Right lung (tissue), 2 donors: ENCODE measurements at regions not wholly inside any gene's neighbourhood (a gene's known extent, or its start where the extent isn't known, plus 50 kb on each side); places are given as distances from the start of the nearest gene placed in this dataset.
A peak's percentile ranks its signal among the peaks of the same experiment; 100 is the strongest.

Experiments
- DNase-seq, 2 donors: peaks; one replicate each; pipeline ENCODE4 v3.0.0-alpha.2; 2013

DNA sequence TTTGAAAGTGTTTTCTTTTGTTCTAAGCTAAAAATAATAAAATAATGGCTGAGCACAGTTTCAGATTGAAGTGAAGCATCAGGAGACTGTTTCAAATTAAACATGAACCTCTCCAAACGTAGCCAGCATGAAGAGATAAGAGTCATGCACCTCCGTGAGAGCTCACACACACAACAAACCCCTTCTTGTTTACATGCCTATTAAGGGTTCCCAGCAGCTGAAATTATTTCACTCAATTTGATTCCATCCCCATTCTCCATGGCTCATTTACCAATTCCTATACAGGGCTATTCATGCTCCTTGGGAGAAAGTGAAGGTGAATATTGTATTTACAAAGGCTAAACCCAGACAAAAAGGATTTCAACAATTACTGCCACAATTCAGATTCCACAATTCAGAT lies 954.1 kb upstream of the INTU start:
- no peak for DNase-seq

DNA sequence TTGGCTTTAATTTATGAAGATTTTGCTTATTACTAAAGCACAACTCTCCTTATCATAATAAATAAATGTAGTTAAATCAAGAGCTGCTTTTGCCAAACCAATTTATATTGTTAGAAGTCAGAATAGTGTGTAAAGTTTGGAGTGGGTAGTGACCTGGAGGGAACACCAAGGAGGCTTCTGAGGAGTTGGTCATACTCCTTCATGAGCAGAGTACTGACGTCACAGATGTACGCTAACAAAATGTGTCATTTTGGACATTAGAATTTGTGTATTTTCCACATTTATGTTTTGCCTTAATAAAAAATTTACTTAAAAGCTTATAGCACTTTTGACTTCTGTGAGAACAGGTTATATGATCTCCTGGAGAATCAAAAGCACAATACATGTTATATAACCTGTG lies 953.5 kb upstream of the INTU start:
- DNase-seq, result no peak

- DNase-seq, result no peak
Measured at GRCh38 chr4:126682250-126682649, 950.5 kb upstream of the INTU start.

GRCh38 chr4:126686491-126686890 lies 946.3 kb upstream of the INTU start:
- DNase-seq, result no peak

GRCh38 chr4:126687655-126688358 lies 945.0 kb upstream of the INTU start:
- no peak for DNase-seq

- DNase-seq, result no peak
Measured at GRCh38 chr4:126691797-126692196, 941.0 kb upstream of the INTU start.

DNA sequence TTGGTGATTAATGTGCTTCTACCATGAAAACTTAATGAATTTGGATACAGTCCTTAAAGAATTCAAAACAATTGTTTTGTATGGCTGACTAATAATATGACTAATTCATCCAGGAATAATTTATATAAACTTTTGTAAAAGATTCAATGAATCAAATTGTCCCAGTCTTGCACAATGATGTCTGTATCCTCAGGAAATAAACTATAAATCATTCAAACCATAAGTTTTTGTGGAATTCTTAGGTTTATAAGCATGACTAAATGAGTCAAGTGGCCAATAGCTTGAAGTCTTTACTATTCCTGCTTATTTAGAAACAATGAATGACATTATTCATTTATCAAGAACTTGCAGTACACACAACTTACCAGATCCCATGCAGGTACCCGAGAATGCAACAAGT lies 935.0 kb upstream of the INTU start:
- DNase-seq, result no peak

- DNase-seq, result no peak
Measured at GRCh38 chr4:126698224-126698623, 934.5 kb upstream of the INTU start.

DNA sequence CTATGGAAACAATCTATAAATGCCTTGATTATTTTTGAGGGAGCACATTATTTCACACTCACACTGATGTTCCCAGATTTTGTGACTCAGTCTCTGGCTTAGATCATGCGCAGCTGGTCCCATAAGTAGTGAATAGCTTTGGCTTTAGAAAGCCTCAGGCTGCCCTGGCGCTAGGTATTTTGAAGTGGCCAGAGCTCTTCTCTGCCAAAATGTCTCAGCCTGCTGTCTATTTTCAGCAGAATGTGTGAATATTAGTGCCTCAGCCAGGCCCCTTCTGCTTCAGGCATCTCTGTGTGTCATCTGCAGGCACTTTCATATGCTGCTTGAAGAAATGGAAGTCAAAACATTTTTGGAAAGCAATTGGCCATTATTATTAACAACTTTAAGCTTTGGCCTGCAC lies 931.0 kb upstream of the INTU start:
- no peak for DNase-seq

DNA sequence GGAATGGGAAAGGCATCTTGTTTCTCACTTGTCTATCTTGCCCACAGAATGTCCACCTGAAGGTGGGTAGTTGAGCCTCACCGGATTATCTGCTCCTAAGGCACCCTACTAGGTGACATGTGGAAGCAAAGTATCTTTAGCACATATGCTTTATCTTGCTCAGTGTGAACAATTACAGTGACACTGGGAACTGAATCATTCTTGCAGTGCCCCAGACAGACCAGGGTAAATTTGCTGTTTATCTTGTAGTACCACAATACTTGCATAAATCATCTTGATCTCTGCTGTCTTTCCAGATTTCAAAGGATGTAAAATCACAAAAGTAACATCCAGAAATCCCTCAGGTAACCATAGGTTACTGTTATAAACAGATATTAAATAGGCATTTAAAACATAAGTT lies 930.0 kb upstream of the INTU start:
- no peak for DNase-seq

DNA sequence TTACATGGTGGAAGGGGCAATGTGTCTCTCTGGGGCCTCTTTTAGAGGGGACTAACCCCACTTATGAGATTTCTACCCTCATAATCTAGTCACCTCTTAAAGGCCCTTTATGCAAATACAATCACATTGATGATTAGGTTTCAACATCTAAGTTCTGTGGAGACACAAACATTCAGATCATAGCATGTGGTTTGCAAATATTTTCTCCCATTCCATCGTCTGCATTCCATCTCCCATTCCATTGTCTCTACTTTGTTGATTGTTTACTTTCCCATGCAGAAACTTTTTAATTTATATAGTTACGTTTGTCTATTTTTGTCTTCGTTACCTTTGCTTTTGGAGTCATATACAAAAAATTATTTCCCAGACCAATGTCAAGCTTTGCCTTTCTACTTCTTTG lies 927.5 kb upstream of the INTU start:
- DNase-seq, result no peak

GRCh38 chr4:126708716-126709115 lies 924.0 kb upstream of the INTU start:
- DNase-seq, result no peak

DNA sequence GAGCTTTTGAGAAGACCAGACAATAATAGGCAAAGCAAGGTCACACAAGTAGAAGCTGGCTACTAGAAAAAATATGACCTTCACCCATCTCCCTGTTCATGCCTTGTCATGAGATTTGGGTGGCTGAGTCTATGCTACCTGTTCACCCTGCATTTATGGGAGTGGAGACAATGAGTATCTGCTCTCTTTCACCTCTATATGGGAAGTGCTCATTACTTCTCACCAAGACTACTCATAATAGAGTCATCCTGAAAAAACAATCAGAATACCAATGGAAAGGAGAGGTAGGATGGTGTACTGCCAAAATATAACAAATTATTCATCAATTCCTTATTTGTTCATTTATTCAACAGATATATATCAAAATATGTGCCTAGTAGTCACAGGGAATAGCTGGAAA lies 921.8 kb upstream of the INTU start:
- DNase-seq, result no peak

DNA sequence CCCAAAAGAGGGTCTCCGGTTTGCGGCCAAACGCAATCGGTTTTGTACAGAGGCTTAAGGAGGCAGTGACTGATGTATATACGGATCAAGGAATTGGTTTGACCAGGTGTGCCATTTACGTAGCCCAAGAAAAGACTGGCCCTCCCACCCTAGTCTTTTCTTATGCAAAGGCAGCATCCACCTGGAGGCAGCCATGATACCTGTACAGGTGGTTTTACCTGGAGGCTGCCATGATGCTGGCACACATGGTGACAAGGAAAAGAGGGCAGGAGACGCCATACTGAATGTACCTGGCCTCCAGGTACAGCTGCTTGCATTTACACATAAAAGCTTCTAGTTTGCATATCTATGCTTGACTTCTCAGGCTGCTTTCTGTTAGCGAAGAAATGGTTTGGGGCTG lies 917.7 kb upstream of the INTU start:
- DNase-seq, result no peak

- no peak for DNase-seq
Measured at GRCh38 chr4:126715681-126716080, 917.1 kb upstream of the INTU start.

- peak; percentile 71 for DNase-seq
Measured at GRCh38 chr4:126718136-126718535, 914.6 kb upstream of the INTU start.

GRCh38 chr4:126719852-126720251 lies 912.9 kb upstream of the INTU start:
- DNase-seq, result no peak

DNA sequence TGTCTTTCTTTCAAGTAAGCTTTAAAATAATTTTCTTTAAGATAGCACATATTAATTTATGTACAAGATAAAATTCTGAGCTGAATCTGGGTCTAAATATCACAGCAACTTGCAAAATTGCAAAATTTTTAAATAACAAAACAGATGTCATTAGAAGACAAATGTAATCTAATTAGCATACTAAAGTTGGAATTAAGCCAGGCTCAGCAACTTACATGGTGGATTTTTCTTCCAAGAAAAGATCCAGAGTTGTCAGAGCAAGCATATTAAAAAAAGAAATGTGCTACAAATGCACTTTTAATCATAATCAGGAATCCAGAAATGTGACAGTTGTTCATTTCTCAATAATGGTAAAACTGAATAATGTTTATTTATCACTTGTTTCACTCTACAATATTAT lies 906.9 kb upstream of the INTU start:
- DNase-seq, result no peak

DNA sequence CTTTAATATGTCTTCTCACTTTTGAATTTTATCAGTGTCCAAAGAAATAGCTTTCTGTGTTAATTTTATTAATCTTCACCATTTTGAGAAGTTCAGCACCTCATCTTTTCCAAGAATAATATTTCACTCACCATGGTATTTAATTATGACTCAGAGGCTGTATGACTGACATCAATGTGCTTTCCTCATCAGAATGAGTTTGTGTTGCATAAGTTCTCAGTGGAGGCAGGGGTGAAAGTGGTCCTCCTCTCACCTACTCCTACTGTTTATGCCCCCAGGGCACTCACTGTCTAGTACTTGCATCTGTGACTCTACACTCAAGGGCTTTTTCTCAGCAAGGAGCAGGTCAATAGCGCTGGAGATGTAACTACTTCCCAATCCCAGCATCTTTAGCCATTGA lies 905.3 kb upstream of the INTU start:
- no peak for DNase-seq

DNA sequence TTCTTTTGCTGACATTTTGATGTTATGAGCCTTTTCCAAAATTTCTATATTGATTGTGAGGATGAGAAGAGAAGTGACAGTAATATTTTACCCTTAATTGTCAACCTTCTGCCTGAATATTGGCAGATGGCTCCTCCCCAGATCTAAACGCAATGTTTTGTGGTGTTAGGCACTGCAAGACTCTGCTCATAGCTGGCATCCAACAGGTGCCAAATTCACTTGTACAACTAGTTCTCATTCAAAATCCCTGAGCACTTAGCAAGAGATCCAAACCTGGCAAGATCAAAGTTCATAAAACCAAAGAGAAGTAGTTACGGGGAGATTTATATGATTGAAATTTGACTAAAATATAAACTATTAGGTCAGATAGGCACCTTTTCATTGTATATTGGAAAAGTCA lies 901.7 kb upstream of the INTU start:
- no peak for DNase-seq

- DNase-seq, result no peak
Measured at GRCh38 chr4:126733301-126733700, 899.5 kb upstream of the INTU start.

- DNase-seq, result no peak
Measured at GRCh38 chr4:126734465-126734864, 898.3 kb upstream of the INTU start.

DNA sequence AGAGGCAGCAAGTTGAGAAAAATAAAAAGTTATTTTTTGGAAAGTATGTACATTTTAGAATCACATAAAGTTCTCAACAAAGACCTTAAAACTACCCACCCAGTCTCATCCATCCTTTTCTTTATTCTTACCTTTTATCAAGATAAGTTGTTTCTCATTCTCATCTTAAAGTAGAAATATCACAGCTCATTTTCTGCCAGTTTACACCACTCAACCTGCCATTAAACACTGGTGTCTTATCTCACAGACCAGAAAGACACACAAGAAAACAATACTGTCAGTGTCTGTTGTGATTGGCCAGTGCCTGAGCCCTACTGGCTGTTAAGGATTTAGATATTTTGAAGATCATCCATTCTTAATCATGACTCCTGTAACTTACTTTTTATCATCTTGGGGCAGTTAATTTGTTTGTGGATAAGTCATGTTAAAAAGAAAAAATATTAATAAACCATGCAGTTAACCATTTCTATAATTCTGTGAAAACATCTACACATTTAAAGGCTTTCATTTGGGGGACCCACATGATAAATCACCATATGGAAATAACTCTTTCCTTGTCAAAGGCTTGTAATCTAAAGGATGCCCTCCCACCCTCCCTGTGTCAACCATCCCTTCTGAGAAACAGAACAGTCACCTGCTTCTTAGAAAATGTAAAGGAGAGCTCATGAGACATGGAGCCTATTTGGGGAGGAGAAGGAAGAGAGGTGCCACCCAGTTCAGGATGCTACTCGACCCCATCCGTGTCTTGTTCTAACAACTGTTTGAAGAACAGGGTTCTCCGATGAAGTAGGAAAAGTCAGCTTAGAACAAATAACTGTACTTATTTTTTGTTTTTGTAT lies 897.2 kb upstream of the INTU start:
- no peak for DNase-seq

DNA sequence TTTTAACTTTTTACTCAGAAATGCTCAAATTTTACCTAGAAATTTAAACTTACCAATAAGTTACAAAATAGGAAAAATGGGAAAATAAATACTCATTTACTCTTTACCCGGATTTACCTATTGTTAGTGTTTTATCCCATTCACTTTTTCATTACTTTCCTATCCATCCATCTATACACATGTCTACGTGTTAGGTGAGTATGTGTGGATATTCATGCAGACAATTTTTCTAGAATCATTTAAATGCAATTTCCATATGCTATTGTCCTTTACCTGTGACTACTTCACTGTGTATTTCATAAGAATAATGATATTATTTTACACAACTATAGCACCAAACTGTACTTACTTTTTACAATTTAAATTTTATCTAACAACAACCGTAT lies 896.6 kb upstream of the INTU start:
- no peak for DNase-seq
